ENCODE measurements at regions not wholly inside any gene's neighbourhood (a gene's known extent, or its start where the extent isn't known, plus 50 kb on each side); places are given as distances from the start of the nearest gene placed in this dataset.

GRCh38 chr16:26824469-26824868 lies 242.3 kb upstream of the C16orf82 start:
- no peak overlapping the region for H2AFZ ChIP-seq (ENCODE audit: control insufficient read depth, low read depth, low read length)
- H3K4me1 ChIP-seq (ENCODE audit: control insufficient read depth, insufficient read depth, low read length) = no peaks in the 10 kb centered on the region
- no TSS peak for BruUV-seq (replicated peaks)
- DNase-seq (ENCODE audit: low read depth, low spot score) (no peak), ATAC-seq (no peak), FAIRE-seq (no peak)
- H3K9me3 ChIP-seq (replicated peaks; ENCODE audit: control insufficient read depth, insufficient read depth, low read length) = no peaks in the 10 kb centered on the region
- RAD21 ChIA-PET (ENCODE audit: unreplicated experiment) = no interaction called here
- in situ Hi-C loops (cut with MboI) = no loop called here
- no peaks in the 10 kb centered on the region; a peak in 1 of 4 replicates for H3K27me3 ChIP-seq (replicated peaks in 1 of 2; ENCODE audit: control insufficient read depth in 2 of 2, insufficient read depth in 2 of 2, low read length in 1 of 2)
- no peak overlapping the region for H3K4me3 ChIP-seq
- H3K36me3 ChIP-seq (ENCODE audit: control insufficient read depth in 2 of 2, insufficient read depth in 2 of 2, low read length in 1 of 2) = no peaks in the 10 kb centered on the region
- CTCF ChIA-PET = interaction anchor here (1.3 kb wide), 1 partner anchor 16 kb away, joined by 3 read pairs; no protein-coding TSS in a partner anchor
- H3K4me2 ChIP-seq (ENCODE audit: control insufficient read depth, insufficient read depth) = no peak overlapping the region
- SMC1A ChIA-PET (ENCODE audit: uncharacterized antibody, unreplicated experiment) = no interaction called here
- WGBS (ENCODE audit: insufficient coverage, insufficient replicate concordance, low lambda C conversion rate, missing lambda C conversion rate) = 30% methylated on average over 9 of the region's 9 CpGs
- TF ChIP-seq, protein P1, sequence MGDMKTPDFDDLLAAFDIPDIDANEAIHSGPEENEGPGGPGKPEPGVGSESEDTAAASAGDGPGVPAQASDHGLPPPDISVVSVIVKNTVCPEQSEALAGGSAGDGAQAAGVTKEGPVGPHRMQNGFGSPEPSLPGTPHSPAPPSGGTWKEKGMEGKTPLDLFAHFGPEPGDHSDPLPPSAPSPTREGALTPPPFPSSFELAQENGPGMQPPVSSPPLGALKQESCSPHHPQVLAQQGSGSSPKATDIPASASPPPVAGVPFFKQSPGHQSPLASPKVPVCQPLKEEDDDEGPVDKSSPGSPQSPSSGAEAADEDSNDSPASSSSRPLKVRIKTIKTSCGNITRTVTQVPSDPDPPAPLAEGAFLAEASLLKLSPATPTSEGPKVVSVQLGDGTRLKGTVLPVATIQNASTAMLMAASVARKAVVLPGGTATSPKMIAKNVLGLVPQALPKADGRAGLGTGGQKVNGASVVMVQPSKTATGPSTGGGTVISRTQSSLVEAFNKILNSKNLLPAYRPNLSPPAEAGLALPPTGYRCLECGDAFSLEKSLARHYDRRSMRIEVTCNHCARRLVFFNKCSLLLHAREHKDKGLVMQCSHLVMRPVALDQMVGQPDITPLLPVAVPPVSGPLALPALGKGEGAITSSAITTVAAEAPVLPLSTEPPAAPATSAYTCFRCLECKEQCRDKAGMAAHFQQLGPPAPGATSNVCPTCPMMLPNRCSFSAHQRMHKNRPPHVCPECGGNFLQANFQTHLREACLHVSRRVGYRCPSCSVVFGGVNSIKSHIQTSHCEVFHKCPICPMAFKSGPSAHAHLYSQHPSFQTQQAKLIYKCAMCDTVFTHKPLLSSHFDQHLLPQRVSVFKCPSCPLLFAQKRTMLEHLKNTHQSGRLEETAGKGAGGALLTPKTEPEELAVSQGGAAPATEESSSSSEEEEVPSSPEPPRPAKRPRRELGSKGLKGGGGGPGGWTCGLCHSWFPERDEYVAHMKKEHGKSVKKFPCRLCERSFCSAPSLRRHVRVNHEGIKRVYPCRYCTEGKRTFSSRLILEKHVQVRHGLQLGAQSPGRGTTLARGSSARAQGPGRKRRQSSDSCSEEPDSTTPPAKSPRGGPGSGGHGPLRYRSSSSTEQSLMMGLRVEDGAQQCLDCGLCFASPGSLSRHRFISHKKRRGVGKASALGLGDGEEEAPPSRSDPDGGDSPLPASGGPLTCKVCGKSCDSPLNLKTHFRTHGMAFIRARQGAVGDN (IDR thresholded peaks at IDR 0.05) = no peak
- TF ChIP-seq CREB1 (IDR thresholded peaks at IDR 0.05; ENCODE audit: low read depth) = no peak
- no peak for TF ChIP-seq IRF5 (IDR thresholded peaks at IDR 0.05; ENCODE audit: borderline replicate concordance)
- intact Hi-C loops (cut with micrococcal nuclease; ENCODE audit: unreplicated experiment) = no loop called here
- H3K9ac ChIP-seq (ENCODE audit: control insufficient read depth, insufficient read depth, low read length) = no peak overlapping the region
- POLR2A ChIA-PET = no interaction called here
- H4K20me1 ChIP-seq (ENCODE audit: control insufficient read depth, insufficient read depth) = no peaks in the 10 kb centered on the region
- no peaks in the 10 kb centered on the region for H3K79me2 ChIP-seq (ENCODE audit: control insufficient read depth, insufficient read depth, low read length)
- no peak overlapping the region for H3K27ac ChIP-seq (ENCODE audit: control insufficient read depth, insufficient read depth)

Measured in GM12878 (cell line).